Neuronal stem cell (in vitro differentiated cells): ENCODE measurements at regions not wholly inside any gene's neighbourhood (a gene's known extent, or its start where the extent isn't known, plus 50 kb on each side); places are given as distances from the start of the nearest gene placed in this dataset.

Experiments used
- DNase-seq: peaks from one replicate; pipeline ENCODE4 v3.0.0-alpha.2; 2013; ENCODE audit warnings: low spot score
- H2AFZ ChIP-seq: one replicate; pipeline ENCODE4 v1.6.1; 2013; ENCODE audit warnings: mild to moderate bottlenecking, low read length, inconsistent platforms
- H2AK5ac ChIP-seq: 2 replicates; pipeline ENCODE4 v1.6.1; 2013; ENCODE audit warnings: low read depth, mild to moderate bottlenecking, inconsistent platforms, low read length, moderate library complexity, mixed read lengths
- H2BK120ac ChIP-seq: 2 replicates; pipeline ENCODE4 v1.6.1; 2013; ENCODE audit warnings: low read depth, mild to moderate bottlenecking, inconsistent platforms, low read length, moderate library complexity, mixed read lengths
- H2BK12ac ChIP-seq: one replicate; pipeline ENCODE4 v1.6.1; 2013; ENCODE audit warnings: low read length, inconsistent platforms
- H2BK15ac ChIP-seq: 2 replicates; pipeline ENCODE4 v1.6.1; 2013; ENCODE audit warnings: mild to moderate bottlenecking, low read length, inconsistent platforms, mixed read lengths
- H2BK5ac ChIP-seq: one replicate; pipeline ENCODE4 v1.6.1; 2013; ENCODE audit warnings: inconsistent platforms, mild to moderate bottlenecking, low read length, moderate library complexity
- H3K14ac ChIP-seq: one replicate; pipeline ENCODE4 v1.6.1; 2013; ENCODE audit warnings: low read length, inconsistent platforms
- H3K18ac ChIP-seq: 2 replicates; pipeline ENCODE4 v1.6.1; 2013; ENCODE audit warnings: low read length, inconsistent platforms
- H3K23ac ChIP-seq: 2 replicates; pipeline ENCODE4 v1.6.1; 2013; ENCODE audit warnings: low read depth, mild to moderate bottlenecking, mixed read lengths, low read length, inconsistent platforms; ENCODE audit not compliant: poor library complexity
- H3K27ac ChIP-seq: replicated peaks from 3 replicates; pipeline ENCODE4 v1.5.1; 2013; ENCODE audit warnings: low read length, inconsistent platforms
- H3K27me3 ChIP-seq, 3 experiments: 2 replicates each; pipeline ENCODE4 v1.6.1; 2013; ENCODE audit warnings: low read length in 3 of 3, mild to moderate bottlenecking in 2 of 3, inconsistent platforms in 1 of 3, low read depth in 1 of 3, mixed read lengths in 1 of 3, moderate library complexity in 1 of 3; ENCODE audit not compliant: control insufficient read depth in 3 of 3, insufficient read depth in 3 of 3
- H3K36me3 ChIP-seq, 2 donors: replicated peaks in 1 of 2; 2 replicates each; pipeline ENCODE4 v1.6.1; 2013; ENCODE audit warnings: low read length in 2 of 2; ENCODE audit not compliant: control insufficient read depth in 2 of 2, insufficient read depth in 2 of 2
- H3K4ac ChIP-seq: 2 replicates; pipeline ENCODE4 v1.6.1; 2013; ENCODE audit warnings: inconsistent platforms, mild to moderate bottlenecking, low read length, moderate library complexity
- H3K4me1 ChIP-seq, 2 donors: 1 replicate in 1 of 2; 2 replicates in 1 of 2; pipeline ENCODE4 v1.6.1; 2013; ENCODE audit warnings: low read length in 2 of 2, low read depth in 1 of 2; ENCODE audit not compliant: control insufficient read depth in 2 of 2, insufficient read depth in 1 of 2
- H3K4me2 ChIP-seq: one replicate; pipeline ENCODE4 v1.6.1; 2013; ENCODE audit warnings: mild to moderate bottlenecking, low read length, inconsistent platforms; ENCODE audit not compliant: insufficient read depth, poor library complexity, severe bottlenecking
- H3K4me3 ChIP-seq, 2 donors: 2 replicates each; pipeline ENCODE4 v1.5.1; 2013; ENCODE audit warnings: low read length in 2 of 2, mild to moderate bottlenecking in 2 of 2, inconsistent platforms in 1 of 2, moderate library complexity in 1 of 2
- H3K79me1 ChIP-seq: one replicate; pipeline ENCODE4 v1.6.1; 2013; ENCODE audit warnings: low read depth, mild to moderate bottlenecking, inconsistent platforms, low read length, moderate library complexity
- H3K9ac ChIP-seq: one replicate; pipeline ENCODE4 v1.6.1; 2013; ENCODE audit warnings: mild to moderate bottlenecking, low read depth, low read length, inconsistent platforms; ENCODE audit not compliant: poor library complexity
- H3K9me3 ChIP-seq, 2 donors: replicated peaks in 1 of 2; 2 replicates each; pipeline versions ENCODE3 to v1.6.1; 2013; ENCODE audit warnings: low read length in 2 of 2, mild to moderate bottlenecking in 2 of 2, inconsistent platforms in 1 of 2, low read depth in 1 of 2, mixed read lengths in 1 of 2, moderate library complexity in 1 of 2; ENCODE audit not compliant: control insufficient read depth in 2 of 2, insufficient read depth in 1 of 2
- H4K8ac ChIP-seq: one replicate; pipeline ENCODE4 v1.6.1; 2013; ENCODE audit warnings: low read depth, mild to moderate bottlenecking, inconsistent platforms, low read length, moderate library complexity
- H4K91ac ChIP-seq: one replicate; pipeline ENCODE4 v1.6.1; 2013; ENCODE audit warnings: low read length, low read depth, mild to moderate bottlenecking, inconsistent platforms; ENCODE audit not compliant: poor library complexity
- WGBS, 2 donors: extraction: QIAGEN DNeasy Blood & Tissue Kit; methylation state at CpG; one replicate each; pipeline ENCODE4 v1.1.7; 2013; ENCODE audit warnings: missing lambda C conversion rate in 2 of 2, mixed read lengths in 1 of 2; ENCODE audit not compliant: insufficient read length in 2 of 2, insufficient replicate concordance in 1 of 2; ENCODE audit errors: extremely low coverage in 2 of 2; 5-methylcytosine and 5-hydroxymethylcytosine counted together

GRCh38 chr14:105601360-105602242, 75.2 kb downstream of the TMEM121 start:
- H3K36me3 ChIP-seq, result no peaks in the 10 kb centered on the region
- peaks cover 3% of the 10 kb centered on the region for H3K79me1 ChIP-seq
- H2AK5ac ChIP-seq, result no peak overlapping the region
- no CpG with 5 or more reads among the region's 20 CpGs for WGBS, 2 donors
- no peak overlapping the region for H4K8ac ChIP-seq
- DNase-seq, result no peak
- H2BK15ac ChIP-seq, result no peak overlapping the region
- H3K4me1 ChIP-seq, result no peaks in the 10 kb centered on the region
- H3K4me3 ChIP-seq, result peak overlapping the region in 1 of 2 donors; percentile 49
- H3K18ac ChIP-seq, result no peak overlapping the region
- H2BK120ac ChIP-seq, result no peak overlapping the region
- H3K9me3 ChIP-seq, result peaks cover 0 to 37% of the 10 kb centered on the region in 2 donors
- H3K14ac ChIP-seq, result peak overlapping the region; percentile 8
- no peak overlapping the region for H3K27ac ChIP-seq
- no peak overlapping the region for H3K9ac ChIP-seq
- H3K23ac ChIP-seq, result no peak overlapping the region
- H4K91ac ChIP-seq, result no peak overlapping the region
- peaks cover 0 to 23% (median 0%) of the 10 kb centered on the region in 3 experiments for H3K27me3 ChIP-seq
- no peak overlapping the region for H3K4ac ChIP-seq
- no peak overlapping the region for H2AFZ ChIP-seq
- no peak overlapping the region for H3K4me2 ChIP-seq
- H2BK5ac ChIP-seq, result no peak overlapping the region
- H2BK12ac ChIP-seq, result no peak overlapping the region

- H2AFZ ChIP-seq, result no peak overlapping the region
- H3K14ac ChIP-seq, result no peak overlapping the region
- H2BK12ac ChIP-seq, result no peak overlapping the region
- H3K23ac ChIP-seq, result no peak overlapping the region
- H3K4me3 ChIP-seq, result peak overlapping the region in 1 of 2 donors; percentile 49
- H3K27ac ChIP-seq, result no peak overlapping the region
- H3K18ac ChIP-seq, result no peak overlapping the region
- no peak overlapping the region for H4K91ac ChIP-seq
- no CpG with 5 or more reads among the region's 9 CpGs for WGBS, 2 donors
- H3K9me3 ChIP-seq, result peaks cover 0 to 37% of the 10 kb centered on the region in 2 donors
- no peak for DNase-seq
- peaks cover 0 to 23% (median 0%) of the 10 kb centered on the region in 3 experiments for H3K27me3 ChIP-seq
- no peaks in the 10 kb centered on the region for H3K4me1 ChIP-seq
- no peaks in the 10 kb centered on the region for H3K36me3 ChIP-seq
- no peak overlapping the region for H3K4me2 ChIP-seq
- no peak overlapping the region for H3K9ac ChIP-seq
- no peak overlapping the region for H2BK5ac ChIP-seq
- no peak overlapping the region for H2BK120ac ChIP-seq
- no peak overlapping the region for H2AK5ac ChIP-seq
- no peak overlapping the region for H4K8ac ChIP-seq
- H3K4ac ChIP-seq, result no peak overlapping the region
- H2BK15ac ChIP-seq, result no peak overlapping the region
- peaks cover 3% of the 10 kb centered on the region for H3K79me1 ChIP-seq
Measured at GRCh38 chr14:105602243-105602750, 75.9 kb downstream of the TMEM121 start.

GRCh38 chr14:105602799-105603793, 76.7 kb downstream of the TMEM121 start:
- peaks cover 3% of the 10 kb centered on the region for H3K79me1 ChIP-seq
- no peak overlapping the region for H3K4me2 ChIP-seq
- no peak overlapping the region for H4K91ac ChIP-seq
- H3K27ac ChIP-seq, result no peak overlapping the region
- no CpG with 5 or more reads among the region's 6 CpGs for WGBS, 2 donors
- H2BK5ac ChIP-seq, result no peak overlapping the region
- no peak overlapping the region for H2BK120ac ChIP-seq
- no peak overlapping the region for H4K8ac ChIP-seq
- H3K9ac ChIP-seq, result no peak overlapping the region
- H3K9me3 ChIP-seq, result peaks cover 0 to 37% of the 10 kb centered on the region in 2 donors
- no peaks in the 10 kb centered on the region for H3K36me3 ChIP-seq
- H3K4ac ChIP-seq, result no peak overlapping the region
- DNase-seq, result no peak
- H2BK15ac ChIP-seq, result no peak overlapping the region
- peak overlapping the region in 1 of 2 donors; percentile 25 for H3K4me3 ChIP-seq
- no peaks in the 10 kb centered on the region for H3K4me1 ChIP-seq
- H3K23ac ChIP-seq, result no peak overlapping the region
- H2BK12ac ChIP-seq, result no peak overlapping the region
- H3K27me3 ChIP-seq, result peaks cover 0 to 23% (median 0%) of the 10 kb centered on the region in 3 experiments
- no peak overlapping the region for H3K18ac ChIP-seq
- no peak overlapping the region for H3K14ac ChIP-seq
- no peak overlapping the region for H2AK5ac ChIP-seq
- no peak overlapping the region for H2AFZ ChIP-seq
